Thoracic aorta (tissue), 2 donors: ENCODE measurements at regions not wholly inside any gene's neighbourhood (a gene's known extent, or its start where the extent isn't known, plus 50 kb on each side); places are given as distances from the start of the nearest gene placed in this dataset.

ENCODE experiments used
- ATAC-seq: fragments of 150-250 bp; one replicate; pipeline ENCODE4 v1.8.0; 2017; ENCODE audit warnings: low read depth; ENCODE audit not compliant: insufficient number of reproducible peaks, low FRiP score
- DNase-seq: peaks from one replicate; pipeline ENCODE4 v3.0.0-alpha.2; 2020; ENCODE audit warnings: low spot score
- H3K27ac ChIP-seq, 2 donors: fragments of 200-600 bp; sonication (generic); 1 replicate in 1 of 2; 2 replicates in 1 of 2; pipeline ENCODE4 v1.5.1; 2016; ENCODE audit warnings: mild to moderate bottlenecking in 2 of 2, moderate library complexity in 2 of 2
- H3K27me3 ChIP-seq: fragments of 200-600 bp; sonication (generic); replicated peaks from 2 replicates; pipeline ENCODE4 v1.6.0; 2016; ENCODE audit warnings: mild to moderate bottlenecking; ENCODE audit not compliant: insufficient read depth
- H3K36me3 ChIP-seq: fragments of 200-600 bp; sonication (generic); one replicate; pipeline ENCODE4 v1.5.1; 2016
- H3K4me1 ChIP-seq, 2 donors: fragments of 200-600 bp; sonication (generic); 1 replicate in 1 of 2; 2 replicates in 1 of 2; pipeline versions ENCODE4 v1.5.1 to v1.6.0; 2016; ENCODE audit warnings: low read depth in 2 of 2, mild to moderate bottlenecking in 1 of 2; ENCODE audit not compliant: control insufficient read depth in 1 of 2
- H3K4me3 ChIP-seq: fragments of 200-600 bp; sonication (generic); 2 replicates; pipeline ENCODE4 v1.5.1; 2016; ENCODE audit warnings: mild to moderate bottlenecking
- H3K9me3 ChIP-seq: fragments of 200-600 bp; sonication (generic); 2 replicates; pipeline ENCODE4 v1.5.1; 2016
- CTCF ChIP-seq: fragments of 200-600 bp; sonication (generic); IDR thresholded peaks from one replicate; pipeline ENCODE4 v1.5.1; 2019; ENCODE audit warnings: antibody characterized with exemption

- DNase-seq: no peak
- Histone ChIP-seq H3K9me3 (no peaks in the 10 kb centered on the region), H3K27me3 (no peaks in the 10 kb centered on the region), H3K36me3 (no peaks in the 10 kb centered on the region), H3K4me1 (peaks cover 0 to 16% of the 10 kb centered on the region in 2 donors), H3K4me3 (no peak overlapping the region), H3K27ac (no peak overlapping the region)
- TF ChIP-seq CTCF: no peak
- ATAC-seq: no peak
Observed at GRCh38 chr6:170007468-170008293, 256.3 kb downstream of the ERMARD start.

- DNase-seq (no peak), ATAC-seq (no peak)
- no peak overlapping the region for H3K27ac ChIP-seq
- TF ChIP-seq CTCF: no peak
- H3K4me3 ChIP-seq: no peak overlapping the region
- no peaks in the 10 kb centered on the region for H3K27me3 ChIP-seq
- peaks cover 0 to 16% of the 10 kb centered on the region in 2 donors for H3K4me1 ChIP-seq
- no peaks in the 10 kb centered on the region for H3K36me3 ChIP-seq
- no peaks in the 10 kb centered on the region for H3K9me3 ChIP-seq
Observed at GRCh38 chr6:170006900-170007467, 255.6 kb downstream of the ERMARD start.

- Histone ChIP-seq H3K27me3 (no peaks in the 10 kb centered on the region), H3K4me1 (peaks cover 0 to 11% of the 10 kb centered on the region in 2 donors), H3K4me3 (no peak overlapping the region), H3K36me3 (no peaks in the 10 kb centered on the region), H3K9me3 (no peaks in the 10 kb centered on the region), H3K27ac (no peak overlapping the region)
- ATAC-seq (no peak), DNase-seq (no peak)
- TF ChIP-seq CTCF: no peak
Observed at GRCh38 chr6:170006071-170006899, 254.9 kb downstream of the ERMARD start.

- Histone ChIP-seq H3K27me3 (no peaks in the 10 kb centered on the region), H3K27ac (no peak overlapping the region), H3K4me1 (peaks cover 0 to 5% of the 10 kb centered on the region in 2 donors), H3K36me3 (no peaks in the 10 kb centered on the region), H3K9me3 (no peaks in the 10 kb centered on the region), H3K4me3 (no peak overlapping the region)
- ATAC-seq: no peak
- no peak for TF ChIP-seq CTCF
- DNase-seq: no peak
Observed at GRCh38 chr6:170005665-170006064, 254.2 kb downstream of the ERMARD start.
